Sigmoid colon (tissue), 6 donors: ENCODE measurements at regions not wholly inside any gene's neighbourhood (a gene's known extent, or its start where the extent isn't known, plus 50 kb on each side); places are given as distances from the start of the nearest gene placed in this dataset.

Experiments used
- DNase-seq: peaks from one replicate; pipeline ENCODE4 v3.0.0-alpha.2; 2019
- H3K27ac ChIP-seq, 4 donors: fragments of 200-600 bp; sonication (generic); one replicate each; pipeline ENCODE4 v1.5.1; 2016 to 2019; ENCODE audit warnings: mild to moderate bottlenecking in 1 of 4
- H3K27me3 ChIP-seq, 3 donors: fragments of 200-600 bp; sonication (generic); one replicate each; pipeline ENCODE4 v1.5.1; 2019; ENCODE audit warnings: mild to moderate bottlenecking in 1 of 3
- H3K36me3 ChIP-seq, 4 donors: fragments of 200-600 bp; sonication (generic); one replicate each; pipeline ENCODE4 v1.5.1; 2016 to 2019
- H3K4me1 ChIP-seq, 4 donors: fragments of 200-600 bp; sonication (generic); one replicate each; pipeline ENCODE4 v1.5.1; 2017 to 2019
- H3K4me3 ChIP-seq, 4 donors: fragments of 200-600 bp; sonication (generic); one replicate each; pipeline ENCODE4 v1.5.1; 2017 to 2019; ENCODE audit warnings: mild to moderate bottlenecking in 2 of 4, moderate library complexity in 1 of 4
- H3K9me3 ChIP-seq, 4 donors: fragments of 200-600 bp in 3 of 4; sonication (generic) in 3 of 4; one replicate each; pipeline versions ENCODE4 v1.5.1 to v1.6.1; 2013 to 2019
- EP300 ChIP-seq, 4 donors: sonication (generic); formaldehyde crosslinking; IDR thresholded peaks; one replicate each; pipeline ENCODE4 v1.6.1; 2017; ENCODE audit warnings: antibody characterized with exemption in 4 of 4
- POLR2A ChIP-seq, 2 donors: fragments of 450-650 bp; IDR thresholded peaks; one replicate each; pipeline ENCODE4 v1.6.1; 2016; ENCODE audit warnings: antibody characterized with exemption in 2 of 2, mild to moderate bottlenecking in 2 of 2, moderate library complexity in 2 of 2
- POLR2AphosphoS5 ChIP-seq, 4 donors: sonication (generic); formaldehyde crosslinking; IDR thresholded peaks; one replicate each; pipeline ENCODE4 v1.6.1; 2017; ENCODE audit warnings: antibody characterized with exemption in 4 of 4
- WGBS, 2 donors: extraction: QIAGEN DNeasy Blood & Tissue Kit; methylation state at CpG; one replicate each; pipeline ENCODE4 v1.1.7; 2013; 5-methylcytosine and 5-hydroxymethylcytosine counted together
- intact Hi-C: fragments of 100-400 bp; cut with DNase I; formaldehyde crosslinking; loops from one replicate; pipeline ENCODE4 v1.15.1; 2023
- TF ChIP-seq, protein P1 (sequence below), 4 experiments: fragments of 450-650 bp in 3 of 4; fragments of 200-600 bp in 1 of 4; IDR thresholded peaks; one replicate each; pipeline ENCODE4 v1.5.1; 2016 to 2019; ENCODE audit warnings: antibody characterized with exemption in 4 of 4, mild to moderate bottlenecking in 3 of 4, moderate library complexity in 2 of 4
- donor health status: healthy with polysubstance abuse.
- donor health status: healthy.

- no peak for DNase-seq
- no peaks in the 10 kb centered on the region for H3K9me3 ChIP-seq
- no peak overlapping the region for H3K27ac ChIP-seq
- H3K4me3 ChIP-seq: no peak overlapping the region
- H3K27me3 ChIP-seq: no peaks in the 10 kb centered on the region
- no peaks in the 10 kb centered on the region for H3K36me3 ChIP-seq
- intact Hi-C loops: no loop called here
- no peak for TF ChIP-seq POLR2AphosphoS5 (IDR thresholded peaks at IDR 0.05)
- TF ChIP-seq, protein P1, sequence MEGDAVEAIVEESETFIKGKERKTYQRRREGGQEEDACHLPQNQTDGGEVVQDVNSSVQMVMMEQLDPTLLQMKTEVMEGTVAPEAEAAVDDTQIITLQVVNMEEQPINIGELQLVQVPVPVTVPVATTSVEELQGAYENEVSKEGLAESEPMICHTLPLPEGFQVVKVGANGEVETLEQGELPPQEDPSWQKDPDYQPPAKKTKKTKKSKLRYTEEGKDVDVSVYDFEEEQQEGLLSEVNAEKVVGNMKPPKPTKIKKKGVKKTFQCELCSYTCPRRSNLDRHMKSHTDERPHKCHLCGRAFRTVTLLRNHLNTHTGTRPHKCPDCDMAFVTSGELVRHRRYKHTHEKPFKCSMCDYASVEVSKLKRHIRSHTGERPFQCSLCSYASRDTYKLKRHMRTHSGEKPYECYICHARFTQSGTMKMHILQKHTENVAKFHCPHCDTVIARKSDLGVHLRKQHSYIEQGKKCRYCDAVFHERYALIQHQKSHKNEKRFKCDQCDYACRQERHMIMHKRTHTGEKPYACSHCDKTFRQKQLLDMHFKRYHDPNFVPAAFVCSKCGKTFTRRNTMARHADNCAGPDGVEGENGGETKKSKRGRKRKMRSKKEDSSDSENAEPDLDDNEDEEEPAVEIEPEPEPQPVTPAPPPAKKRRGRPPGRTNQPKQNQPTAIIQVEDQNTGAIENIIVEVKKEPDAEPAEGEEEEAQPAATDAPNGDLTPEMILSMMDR (IDR thresholded peaks at IDR 0.05): no peak
- no peak for TF ChIP-seq POLR2A (IDR thresholded peaks at IDR 0.05)
- TF ChIP-seq EP300 (IDR thresholded peaks at IDR 0.05): no peak
- 95 to 97% methylated on average over 4 of the region's 4 CpGs for WGBS, 2 donors
- peaks cover 0 to 3% (median 0%) of the 10 kb centered on the region in 4 donors for H3K4me1 ChIP-seq
These were observed 97.4 kb downstream of the OSR1 start for GRCh38 chr2:19261061-19261460.

GRCh38 chr2:19256121-19256601, 102.3 kb downstream of the OSR1 start:
- no peak overlapping the region for H3K27ac ChIP-seq
- no peak for TF ChIP-seq POLR2A (IDR thresholded peaks at IDR 0.05)
- TF ChIP-seq, protein P1 (IDR thresholded peaks at IDR 0.05): no peak
- no peak for TF ChIP-seq EP300 (IDR thresholded peaks at IDR 0.05)
- TF ChIP-seq POLR2AphosphoS5 (IDR thresholded peaks at IDR 0.05): no peak
- H3K4me3 ChIP-seq: no peak overlapping the region
- intact Hi-C loops: no loop called here
- H3K9me3 ChIP-seq: no peaks in the 10 kb centered on the region
- no peaks in the 10 kb centered on the region for H3K4me1 ChIP-seq
- no peaks in the 10 kb centered on the region for H3K27me3 ChIP-seq
- no peaks in the 10 kb centered on the region for H3K36me3 ChIP-seq
- no peak for DNase-seq
- 57 to 81% methylated on average over 3 of the region's 3 CpGs for WGBS, 2 donors

- TF ChIP-seq POLR2A (IDR thresholded peaks at IDR 0.05): no peak
- no peak for TF ChIP-seq EP300 (IDR thresholded peaks at IDR 0.05)
- TF ChIP-seq, protein P1 (IDR thresholded peaks at IDR 0.05): no peak
- TF ChIP-seq POLR2AphosphoS5 (IDR thresholded peaks at IDR 0.05): no peak
- no peaks in the 10 kb centered on the region for H3K9me3 ChIP-seq
- no peak for DNase-seq
- no peaks in the 10 kb centered on the region for H3K36me3 ChIP-seq
- no peak overlapping the region for H3K27ac ChIP-seq
- no peaks in the 10 kb centered on the region for H3K27me3 ChIP-seq
- intact Hi-C loops: no loop called here
- no peaks in the 10 kb centered on the region for H3K4me1 ChIP-seq
- H3K4me3 ChIP-seq: no peak overlapping the region
These were observed 102.9 kb downstream of the OSR1 start for GRCh38 chr2:19255481-19255880.

DNA sequence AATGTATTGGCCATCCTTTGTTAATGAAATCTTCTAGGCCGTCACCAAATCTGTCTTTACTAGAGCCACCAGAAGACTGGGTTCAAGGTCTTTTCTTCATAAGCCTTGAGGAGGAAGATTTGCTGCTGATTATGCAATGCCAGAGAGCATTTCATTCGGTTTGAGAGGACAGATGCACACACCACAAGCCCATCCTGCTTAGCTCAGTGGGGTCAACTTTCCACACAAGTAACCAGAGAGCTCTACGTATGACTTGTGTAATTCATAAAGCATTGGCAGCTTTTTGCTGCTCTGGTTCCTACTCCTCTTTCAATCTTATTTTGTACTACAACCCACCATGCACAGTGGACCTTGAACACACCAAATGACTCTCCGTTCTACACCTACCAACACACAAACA, 106.9 kb downstream of the OSR1 start:
- no peak for DNase-seq
- no peak for TF ChIP-seq POLR2A (IDR thresholded peaks at IDR 0.05)
- no peak for TF ChIP-seq POLR2AphosphoS5 (IDR thresholded peaks at IDR 0.05)
- TF ChIP-seq, protein P1 (IDR thresholded peaks at IDR 0.05): no peak
- TF ChIP-seq EP300 (IDR thresholded peaks at IDR 0.05): no peak
- Histone ChIP-seq H3K4me3 (no peak overlapping the region), H3K27me3 (no peaks in the 10 kb centered on the region), H3K9me3 (no peaks in the 10 kb centered on the region), H3K27ac (no peak overlapping the region), H3K36me3 (no peaks in the 10 kb centered on the region), H3K4me1 (no peaks in the 10 kb centered on the region)
- intact Hi-C loops: no loop called here
- WGBS, 2 donors: 88 to 92% methylated on average over 4 of the region's 4 CpGs

DNA sequence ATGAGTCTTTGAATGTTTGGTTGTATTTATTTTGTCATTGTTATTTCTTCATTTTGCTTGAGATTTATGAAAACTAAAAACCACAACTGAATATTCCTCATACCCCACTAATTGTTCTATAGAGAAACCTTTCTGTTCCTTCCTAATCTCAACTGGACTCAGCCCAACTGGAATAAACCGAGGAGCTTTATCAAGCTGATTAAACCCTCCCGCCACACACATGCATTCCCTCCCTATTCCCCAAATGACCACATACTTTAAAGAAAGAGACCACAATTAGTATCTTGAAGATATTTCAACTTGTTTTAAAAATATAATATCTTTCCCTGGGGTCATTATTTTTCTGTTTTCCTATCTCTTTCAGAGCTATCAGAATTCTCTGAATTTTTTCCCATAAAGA, 107.5 kb downstream of the OSR1 start:
- Histone ChIP-seq H3K36me3 (no peaks in the 10 kb centered on the region), H3K4me3 (no peak overlapping the region), H3K27me3 (no peaks in the 10 kb centered on the region), H3K4me1 (no peaks in the 10 kb centered on the region), H3K27ac (no peak overlapping the region), H3K9me3 (no peaks in the 10 kb centered on the region)
- TF ChIP-seq POLR2AphosphoS5 (IDR thresholded peaks at IDR 0.05) (no peak), POLR2A (IDR thresholded peaks at IDR 0.05) (no peak), EP300 (IDR thresholded peaks at IDR 0.05) (no peak)
- TF ChIP-seq, protein P1 (IDR thresholded peaks at IDR 0.05): no peak
- 76 to 84% methylated on average over 2 of the region's 2 CpGs for WGBS, 2 donors
- DNase-seq: no peak
- intact Hi-C loops: no loop called here
